Liver (tissue), 3 donors: ENCODE measurements at regions not wholly inside any gene's neighbourhood (a gene's known extent, or its start where the extent isn't known, plus 50 kb on each side); places are given as distances from the start of the nearest gene placed in this dataset.

Experiments used
- CTCF ChIP-seq: fragments of 150-350 bp; IDR thresholded peaks from 2 replicates; pipeline ENCODE4 v1.5.1; 2017; ENCODE audit warnings: improper control_type of control experiment, low read depth, low read length; ENCODE audit not compliant: missing input control
- EGR1 ChIP-seq, 2 donors: IDR thresholded peaks; 2 replicates each; pipeline ENCODE4 v1.6.1; 2016 to 2018; ENCODE audit warnings: antibody characterized with exemption in 2 of 2, low read depth in 2 of 2
- GABPA ChIP-seq, 2 donors: IDR thresholded peaks in 1 of 2; conservative IDR thresholded peaks in 1 of 2; 2 replicates each; pipeline ENCODE4 v1.6.1; 2016; ENCODE audit warnings: antibody characterized with exemption in 2 of 2, mild to moderate bottlenecking in 1 of 2, moderate library complexity in 1 of 2
- JUND ChIP-seq, 2 donors: IDR thresholded peaks; 2 replicates each; pipeline ENCODE4 v1.6.1; 2016; ENCODE audit warnings: antibody characterized with exemption in 2 of 2
- MAX ChIP-seq: IDR thresholded peaks from 2 replicates; pipeline ENCODE4 v1.6.1; 2016; ENCODE audit warnings: antibody characterized with exemption
- RAD21 ChIP-seq, 2 donors: IDR thresholded peaks; 2 replicates each; pipeline ENCODE4 v1.6.1; 2016; ENCODE audit warnings: antibody characterized with exemption in 2 of 2, mild to moderate bottlenecking in 2 of 2
- SP1 ChIP-seq: IDR thresholded peaks from 2 replicates; pipeline ENCODE4 v1.6.1; 2018; ENCODE audit warnings: antibody characterized with exemption, mild to moderate bottlenecking
- YY1 ChIP-seq: IDR thresholded peaks from 2 replicates; pipeline ENCODE4 v1.6.1; 2016; ENCODE audit warnings: antibody characterized with exemption, mild to moderate bottlenecking
- TF ChIP-seq, protein P1 (sequence below): IDR thresholded peaks from 2 replicates; pipeline ENCODE4 v1.6.1; 2016; ENCODE audit warnings: antibody characterized with exemption, mild to moderate bottlenecking
- TF ChIP-seq, protein P2 (sequence below): IDR thresholded peaks from 2 replicates; pipeline ENCODE4 v1.6.1; 2016; ENCODE audit warnings: antibody characterized with exemption
- TF ChIP-seq, protein P3 (sequence below): IDR thresholded peaks from 2 replicates; pipeline ENCODE4 v1.6.1; 2016; ENCODE audit warnings: antibody characterized with exemption
- donor health status: healthy.
- donor health status: healthy.

GRCh38 chr12:46970636-46971035 lies 108.8 kb upstream of the PCED1B start:
- TF ChIP-seq, protein P1, sequence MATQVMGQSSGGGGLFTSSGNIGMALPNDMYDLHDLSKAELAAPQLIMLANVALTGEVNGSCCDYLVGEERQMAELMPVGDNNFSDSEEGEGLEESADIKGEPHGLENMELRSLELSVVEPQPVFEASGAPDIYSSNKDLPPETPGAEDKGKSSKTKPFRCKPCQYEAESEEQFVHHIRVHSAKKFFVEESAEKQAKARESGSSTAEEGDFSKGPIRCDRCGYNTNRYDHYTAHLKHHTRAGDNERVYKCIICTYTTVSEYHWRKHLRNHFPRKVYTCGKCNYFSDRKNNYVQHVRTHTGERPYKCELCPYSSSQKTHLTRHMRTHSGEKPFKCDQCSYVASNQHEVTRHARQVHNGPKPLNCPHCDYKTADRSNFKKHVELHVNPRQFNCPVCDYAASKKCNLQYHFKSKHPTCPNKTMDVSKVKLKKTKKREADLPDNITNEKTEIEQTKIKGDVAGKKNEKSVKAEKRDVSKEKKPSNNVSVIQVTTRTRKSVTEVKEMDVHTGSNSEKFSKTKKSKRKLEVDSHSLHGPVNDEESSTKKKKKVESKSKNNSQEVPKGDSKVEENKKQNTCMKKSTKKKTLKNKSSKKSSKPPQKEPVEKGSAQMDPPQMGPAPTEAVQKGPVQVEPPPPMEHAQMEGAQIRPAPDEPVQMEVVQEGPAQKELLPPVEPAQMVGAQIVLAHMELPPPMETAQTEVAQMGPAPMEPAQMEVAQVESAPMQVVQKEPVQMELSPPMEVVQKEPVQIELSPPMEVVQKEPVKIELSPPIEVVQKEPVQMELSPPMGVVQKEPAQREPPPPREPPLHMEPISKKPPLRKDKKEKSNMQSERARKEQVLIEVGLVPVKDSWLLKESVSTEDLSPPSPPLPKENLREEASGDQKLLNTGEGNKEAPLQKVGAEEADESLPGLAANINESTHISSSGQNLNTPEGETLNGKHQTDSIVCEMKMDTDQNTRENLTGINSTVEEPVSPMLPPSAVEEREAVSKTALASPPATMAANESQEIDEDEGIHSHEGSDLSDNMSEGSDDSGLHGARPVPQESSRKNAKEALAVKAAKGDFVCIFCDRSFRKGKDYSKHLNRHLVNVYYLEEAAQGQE, result no peak
- TF ChIP-seq JUND (IDR thresholded peaks at IDR 0.05), result no peak
- TF ChIP-seq CTCF, result no peak
- TF ChIP-seq MAX, result no peak
- no peak for TF ChIP-seq EGR1 (IDR thresholded peaks at IDR 0.05; ENCODE audit: low read depth in 2 of 2)
- TF ChIP-seq YY1, result no peak
- TF ChIP-seq RAD21 (IDR thresholded peaks at IDR 0.05), result no peak
- TF ChIP-seq GABPA (IDR thresholded peaks at IDR 0.05 in 1 of 2, conservative IDR thresholded peaks at IDR 0.05 in 1 of 2), result no peak
- TF ChIP-seq, protein P2, sequence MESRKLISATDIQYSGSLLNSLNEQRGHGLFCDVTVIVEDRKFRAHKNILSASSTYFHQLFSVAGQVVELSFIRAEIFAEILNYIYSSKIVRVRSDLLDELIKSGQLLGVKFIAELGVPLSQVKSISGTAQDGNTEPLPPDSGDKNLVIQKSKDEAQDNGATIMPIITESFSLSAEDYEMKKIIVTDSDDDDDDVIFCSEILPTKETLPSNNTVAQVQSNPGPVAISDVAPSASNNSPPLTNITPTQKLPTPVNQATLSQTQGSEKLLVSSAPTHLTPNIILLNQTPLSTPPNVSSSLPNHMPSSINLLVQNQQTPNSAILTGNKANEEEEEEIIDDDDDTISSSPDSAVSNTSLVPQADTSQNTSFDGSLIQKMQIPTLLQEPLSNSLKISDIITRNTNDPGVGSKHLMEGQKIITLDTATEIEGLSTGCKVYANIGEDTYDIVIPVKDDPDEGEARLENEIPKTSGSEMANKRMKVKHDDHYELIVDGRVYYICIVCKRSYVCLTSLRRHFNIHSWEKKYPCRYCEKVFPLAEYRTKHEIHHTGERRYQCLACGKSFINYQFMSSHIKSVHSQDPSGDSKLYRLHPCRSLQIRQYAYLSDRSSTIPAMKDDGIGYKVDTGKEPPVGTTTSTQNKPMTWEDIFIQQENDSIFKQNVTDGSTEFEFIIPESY, result no peak
- TF ChIP-seq, protein P3, sequence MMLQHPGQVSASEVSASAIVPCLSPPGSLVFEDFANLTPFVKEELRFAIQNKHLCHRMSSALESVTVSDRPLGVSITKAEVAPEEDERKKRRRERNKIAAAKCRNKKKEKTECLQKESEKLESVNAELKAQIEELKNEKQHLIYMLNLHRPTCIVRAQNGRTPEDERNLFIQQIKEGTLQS, result no peak
- no peak for TF ChIP-seq SP1
